HCT116 (cell line): ENCODE measurements at regions not wholly inside any gene's neighbourhood (a gene's known extent, or its start where the extent isn't known, plus 50 kb on each side); places are given as distances from the start of the nearest gene placed in this dataset.

ENCODE experiments used
- ATAC-seq: fragments of 200-7000 bp; cut with Tn5 transposase; 2 replicates; pipeline ENCODE4 v1.9.1; 2020; ENCODE audit warnings: mild to moderate bottlenecking, moderate library complexity
- BruUV-seq: library from RNA; stranded (reverse); fragments of 400-500 nt; replicated peaks from 2 replicates; lab custom pipeline; 2021; lab: Mats Ljungman, UMichigan
- CTCF ChIA-PET: fragments of 300-600 bp; sonication (Branson Sonifier 250); formaldehyde crosslinking; loops from one replicate; lab custom pipeline; 2021; ENCODE audit warnings: antibody characterized with exemption; lab: Charles Lee
- POLR2A ChIA-PET: fragments of 300-600, 350-600 bp; sonication (Branson Sonifier 250); formaldehyde crosslinking; loops from one replicate; lab custom pipeline; 2021; ENCODE audit warnings: antibody characterized with exemption; lab: Charles Lee
- RAD21 ChIA-PET, 2 experiments: fragments of 300-600 bp; sonication (Branson Sonifier 250); formaldehyde crosslinking; loops; one replicate each; lab custom pipeline; 2023; ENCODE audit warnings: low total read pairs in 2 of 2; ENCODE audit not compliant: uncharacterized antibody in 2 of 2, unreplicated experiment in 2 of 2, low non-redundant PET in 1 of 2; lab: Charles Lee
- DNase-seq: peaks from one replicate; pipeline ENCODE4 v3.0.0-alpha.2; 2010; ENCODE audit warnings: low read depth, low spot score
- H2AFZ ChIP-seq: fragments of 200-600 bp; shearing (Covaris generic), sonication (generic); 2 replicates; pipeline ENCODE4 v1.6.1; 2017; ENCODE audit warnings: low read depth, mixed run types, mixed read lengths, antibody characterized with exemption, low read length; ENCODE audit not compliant: poor library complexity, severe bottlenecking
- H3K27ac ChIP-seq: 2 replicates; pipeline ENCODE4 v1.5.1; 2012; ENCODE audit warnings: low read depth, low read length
- H3K27me3 ChIP-seq: fragments of 200-600 bp; sonication (generic); 2 replicates; pipeline ENCODE4 v1.6.1; 2016; ENCODE audit warnings: mixed run types, low read length, mixed read lengths; ENCODE audit not compliant: insufficient read depth
- H3K36me3 ChIP-seq, 2 experiments: fragments of 200-500 bp in 1 of 2; fragments of 200-600 bp in 1 of 2; sonication (Bioruptor generic) in 1 of 2; sonication (generic) in 1 of 2; 2 replicates each; pipeline versions ENCODE4 v1.5.1 to v1.6.1; 2014 to 2016; ENCODE audit warnings: low read length in 2 of 2, inconsistent platforms in 1 of 2, mixed read lengths in 1 of 2, mixed run types in 1 of 2; ENCODE audit not compliant: insufficient read depth in 2 of 2, control insufficient read depth in 1 of 2
- H3K4me1 ChIP-seq, 2 experiments: fragments of 200-600 bp in 1 of 2; sonication (generic) in 1 of 2; 2 replicates each; pipeline versions ENCODE4 v1.5.1 to v1.6.1; 2012 to 2017; ENCODE audit warnings: low read length in 2 of 2, inconsistent platforms in 1 of 2, mild to moderate bottlenecking in 1 of 2, mixed read lengths in 1 of 2, mixed run types in 1 of 2, moderate library complexity in 1 of 2; ENCODE audit not compliant: insufficient read depth in 2 of 2, control insufficient read depth in 1 of 2
- H3K4me2 ChIP-seq: fragments of 200-600 bp; sonication (generic); 2 replicates; pipeline ENCODE4 v1.6.1; 2017; ENCODE audit warnings: mixed run types, low read length, mixed read lengths
- H3K4me3 ChIP-seq, 2 experiments: fragments of 200-600 bp in 1 of 2; sonication (generic) in 1 of 2; replicated peaks in 1 of 2; 2 replicates each; pipeline ENCODE4 v1.5.1; 2011 to 2016; ENCODE audit warnings: low read length in 2 of 2, control low read depth in 1 of 2, low read depth in 1 of 2, mild to moderate bottlenecking in 1 of 2, mixed read lengths in 1 of 2, mixed run types in 1 of 2
- H3K79me2 ChIP-seq: fragments of 200-600 bp; sonication (generic); 2 replicates; pipeline ENCODE4 v1.6.1; 2017; ENCODE audit warnings: mild to moderate bottlenecking, mixed run types, low read length, moderate library complexity, mixed read lengths; ENCODE audit not compliant: insufficient read depth
- H3K9ac ChIP-seq: fragments of 200-600 bp; sonication (generic); 2 replicates; pipeline ENCODE4 v1.6.1; 2016; ENCODE audit warnings: low read length, mixed read lengths
- H3K9me2 ChIP-seq: fragments of 200-600 bp; sonication (generic), shearing (Covaris generic); 2 replicates; pipeline ENCODE4 v1.6.1; 2017; ENCODE audit warnings: mixed run types, mild to moderate bottlenecking, moderate library complexity; ENCODE audit not compliant: insufficient read depth
- H3K9me3 ChIP-seq, 2 experiments: fragments of 200-500 bp in 1 of 2; fragments of 200-600 bp in 1 of 2; sonication (Bioruptor generic) in 1 of 2; sonication (generic) in 1 of 2; 2 replicates each; pipeline ENCODE4 v1.6.1; 2014 to 2017; ENCODE audit warnings: low read length in 2 of 2, mixed read lengths in 2 of 2, inconsistent platforms in 1 of 2, low read depth in 1 of 2, mild to moderate bottlenecking in 1 of 2, mixed run types in 1 of 2, moderate library complexity in 1 of 2; ENCODE audit not compliant: control insufficient read depth in 1 of 2, insufficient read depth in 1 of 2
- H4K20me1 ChIP-seq: fragments of 200-600 bp; sonication (generic), shearing (Covaris generic); 2 replicates; pipeline ENCODE4 v1.6.1; 2017; ENCODE audit warnings: mixed run types, mild to moderate bottlenecking, moderate library complexity; ENCODE audit not compliant: insufficient read depth
- ATF3 ChIP-seq: IDR thresholded peaks from 2 replicates; pipeline ENCODE4 v1.6.1; 2012
- CEBPB ChIP-seq: IDR thresholded peaks from 2 replicates; pipeline ENCODE4 v1.6.1; 2012; ENCODE audit warnings: low read depth
- EGR1 ChIP-seq: IDR thresholded peaks from 2 replicates; pipeline ENCODE4 v1.6.1; 2012; ENCODE audit warnings: low read depth
- EZH2 ChIP-seq: fragments of 200-600 bp; sonication (generic); IDR thresholded peaks from 2 replicates; pipeline ENCODE4 v1.6.1; 2017; ENCODE audit warnings: antibody characterized with exemption, mixed run types
- EZH2phosphoT487 ChIP-seq: fragments of 200-600 bp; IDR thresholded peaks from 2 replicates; pipeline ENCODE4 v1.6.1; 2018; ENCODE audit warnings: antibody characterized with exemption, borderline replicate concordance
- JUND ChIP-seq: IDR thresholded peaks from 2 replicates; pipeline ENCODE4 v1.6.1; 2012
- MAX ChIP-seq: IDR thresholded peaks from 2 replicates; pipeline ENCODE4 v1.6.1; 2012
- POLR2A ChIP-seq: IDR thresholded peaks from 2 replicates; pipeline ENCODE4 v1.7.0; 2011; ENCODE audit warnings: borderline replicate concordance; ENCODE audit not compliant: insufficient read depth, insufficient read length; ENCODE audit errors: extremely low read depth
- SIN3A ChIP-seq: IDR thresholded peaks from 2 replicates; pipeline ENCODE4 v1.6.1; 2012; ENCODE audit warnings: low read depth
- SRF ChIP-seq: IDR thresholded peaks from 2 replicates; pipeline ENCODE4 v1.6.1; 2012; ENCODE audit warnings: low read depth
- TCF7L2 ChIP-seq: IDR thresholded peaks from 2 replicates; pipeline ENCODE4 v1.7.0; 2011; ENCODE audit warnings: borderline replicate concordance, inconsistent platforms; ENCODE audit not compliant: insufficient read depth, insufficient read length; ENCODE audit errors: extremely low read depth
- ZFX ChIP-seq: fragments of 450-650 bp; IDR thresholded peaks from 2 replicates; pipeline ENCODE4 v1.6.1; 2017
- ZNF274 ChIP-seq: fragments of 200-500 bp; sonication (Bioruptor generic); IDR thresholded peaks from 2 replicates; pipeline ENCODE4 v1.6.1; 2014; ENCODE audit warnings: mild to moderate bottlenecking, low read depth, low read length, inconsistent platforms
- intact Hi-C: fragments of 100-400 bp; cut with micrococcal nuclease; formaldehyde crosslinking; loops from 2 replicates; pipeline ENCODE4 v1.10.0; 2022
- TF ChIP-seq, protein P1 (sequence below): IDR thresholded peaks from 2 replicates; pipeline ENCODE4 v1.6.1; 2012; ENCODE audit warnings: low read depth

DNA sequence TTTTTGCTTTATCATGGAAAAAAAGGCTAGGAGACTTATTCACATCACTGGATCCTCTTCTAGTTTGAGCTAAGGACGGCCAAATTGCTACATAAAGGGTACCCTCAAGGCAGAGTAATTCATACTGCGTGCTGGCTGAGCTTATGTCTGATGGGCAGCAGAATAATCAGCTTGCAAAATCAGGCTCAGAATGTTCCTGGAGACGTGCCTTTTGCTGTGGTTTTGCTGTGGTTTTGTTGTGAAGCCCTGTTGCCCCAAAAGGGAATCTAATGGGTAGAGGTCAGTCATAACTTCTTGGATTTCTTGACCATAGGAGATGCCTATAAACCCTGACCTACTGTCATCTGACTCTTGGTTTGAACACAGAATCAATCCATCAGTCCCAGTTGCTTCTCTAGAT lies 189.9 kb downstream of the SOX2 start:
- H3K27ac ChIP-seq = no peak overlapping the region
- intact Hi-C loops = no loop called here
- POLR2A ChIA-PET = no interaction called here
- DNase-seq (no peak), ATAC-seq (no peak)
- H4K20me1 ChIP-seq = no peaks in the 10 kb centered on the region
- RAD21 ChIA-PET = no interaction called here
- H3K9ac ChIP-seq = no peak overlapping the region
- CTCF ChIA-PET = no interaction called here
- no peaks in the 10 kb centered on the region for H3K36me3 ChIP-seq
- H2AFZ ChIP-seq = no peak overlapping the region
- no peaks in the 10 kb centered on the region for H3K4me1 ChIP-seq
- no peak overlapping the region for H3K4me3 ChIP-seq
- H3K79me2 ChIP-seq = no peaks in the 10 kb centered on the region
- no peaks in the 10 kb centered on the region for H3K27me3 ChIP-seq
- no peak overlapping the region for H3K4me2 ChIP-seq
- H3K9me2 ChIP-seq = no peaks in the 10 kb centered on the region
- H3K9me3 ChIP-seq = no peaks in the 10 kb centered on the region
- TF ChIP-seq JUND (no peak), SRF (no peak), POLR2A (no peak), TCF7L2 (no peak), ATF3 (no peak), SIN3A (no peak), EZH2phosphoT487 (no peak), CEBPB (no peak)
- no TSS peak for BruUV-seq

DNA sequence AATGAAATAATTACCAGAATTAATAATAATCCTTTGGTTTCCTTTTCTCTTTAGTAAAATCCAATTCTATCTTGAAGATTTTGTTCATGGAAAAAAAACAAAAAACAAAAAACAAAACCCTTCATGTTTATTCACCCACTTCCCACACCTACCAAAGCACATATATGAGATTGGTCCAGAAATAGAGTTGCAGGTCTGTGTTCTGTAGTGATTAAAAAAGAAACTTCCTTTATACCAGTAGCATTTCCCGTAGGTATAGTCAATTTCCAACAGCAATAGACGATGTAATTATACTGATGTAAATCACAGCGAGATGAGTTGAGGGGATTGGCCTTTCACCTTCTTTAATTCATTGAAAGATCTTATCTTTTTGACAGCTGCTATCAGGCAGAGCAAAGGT lies 194.6 kb downstream of the SOX2 start:
- ChIA-PET RAD21 (no interaction called here), POLR2A (no interaction called here), CTCF (no interaction called here)
- Histone ChIP-seq H3K79me2 (no peaks in the 10 kb centered on the region), H3K4me3 (no peak overlapping the region), H3K4me2 (no peak overlapping the region), H3K27ac (no peak overlapping the region), H2AFZ (no peak overlapping the region), H3K9me2 (no peaks in the 10 kb centered on the region), H4K20me1 (no peaks in the 10 kb centered on the region), H3K36me3 (no peaks in the 10 kb centered on the region), H3K27me3 (no peaks in the 10 kb centered on the region), H3K9ac (no peak overlapping the region), H3K9me3 (no peaks in the 10 kb centered on the region), H3K4me1 (no peaks in the 10 kb centered on the region)
- TF ChIP-seq ZFX = no peak
- no peak for TF ChIP-seq SRF
- no peak for TF ChIP-seq EZH2
- no peak for TF ChIP-seq EGR1
- TF ChIP-seq ZNF274 = no peak
- TF ChIP-seq TCF7L2 = no peak
- TF ChIP-seq, protein P1, sequence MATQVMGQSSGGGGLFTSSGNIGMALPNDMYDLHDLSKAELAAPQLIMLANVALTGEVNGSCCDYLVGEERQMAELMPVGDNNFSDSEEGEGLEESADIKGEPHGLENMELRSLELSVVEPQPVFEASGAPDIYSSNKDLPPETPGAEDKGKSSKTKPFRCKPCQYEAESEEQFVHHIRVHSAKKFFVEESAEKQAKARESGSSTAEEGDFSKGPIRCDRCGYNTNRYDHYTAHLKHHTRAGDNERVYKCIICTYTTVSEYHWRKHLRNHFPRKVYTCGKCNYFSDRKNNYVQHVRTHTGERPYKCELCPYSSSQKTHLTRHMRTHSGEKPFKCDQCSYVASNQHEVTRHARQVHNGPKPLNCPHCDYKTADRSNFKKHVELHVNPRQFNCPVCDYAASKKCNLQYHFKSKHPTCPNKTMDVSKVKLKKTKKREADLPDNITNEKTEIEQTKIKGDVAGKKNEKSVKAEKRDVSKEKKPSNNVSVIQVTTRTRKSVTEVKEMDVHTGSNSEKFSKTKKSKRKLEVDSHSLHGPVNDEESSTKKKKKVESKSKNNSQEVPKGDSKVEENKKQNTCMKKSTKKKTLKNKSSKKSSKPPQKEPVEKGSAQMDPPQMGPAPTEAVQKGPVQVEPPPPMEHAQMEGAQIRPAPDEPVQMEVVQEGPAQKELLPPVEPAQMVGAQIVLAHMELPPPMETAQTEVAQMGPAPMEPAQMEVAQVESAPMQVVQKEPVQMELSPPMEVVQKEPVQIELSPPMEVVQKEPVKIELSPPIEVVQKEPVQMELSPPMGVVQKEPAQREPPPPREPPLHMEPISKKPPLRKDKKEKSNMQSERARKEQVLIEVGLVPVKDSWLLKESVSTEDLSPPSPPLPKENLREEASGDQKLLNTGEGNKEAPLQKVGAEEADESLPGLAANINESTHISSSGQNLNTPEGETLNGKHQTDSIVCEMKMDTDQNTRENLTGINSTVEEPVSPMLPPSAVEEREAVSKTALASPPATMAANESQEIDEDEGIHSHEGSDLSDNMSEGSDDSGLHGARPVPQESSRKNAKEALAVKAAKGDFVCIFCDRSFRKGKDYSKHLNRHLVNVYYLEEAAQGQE = no peak
- no peak for TF ChIP-seq JUND
- no peak for TF ChIP-seq EZH2phosphoT487
- no peak for TF ChIP-seq MAX
- intact Hi-C loops = no loop called here
- no TSS peak for BruUV-seq
- no peak for DNase-seq
- ATAC-seq = no peak
